ENCODE measurements at regions not wholly inside any gene's neighbourhood (a gene's known extent, or its start where the extent isn't known, plus 50 kb on each side); places are given as distances from the start of the nearest gene placed in this dataset.

DNA sequence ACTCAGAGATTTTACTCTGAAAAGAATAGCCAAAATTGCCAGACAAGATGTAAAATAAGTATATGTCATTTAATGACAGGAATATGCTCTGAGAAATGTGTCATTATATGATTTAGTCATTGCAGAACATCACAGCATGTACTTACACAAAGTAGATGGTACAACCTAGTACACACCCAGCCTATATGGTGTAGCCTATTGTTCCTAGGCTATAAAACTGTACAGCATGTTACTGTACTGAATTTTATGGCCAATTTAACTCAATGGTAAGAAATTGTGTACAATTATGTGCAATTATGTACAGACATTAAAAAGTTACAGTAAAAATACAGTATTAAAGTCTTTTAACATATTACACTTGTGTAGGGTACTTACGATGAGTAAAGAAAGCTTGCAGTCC is 311.9 kb upstream of the EPHA7 start:
- Histone ChIP-seq H3K79me2 (ENCODE audit: low read depth) (no peaks in the 10 kb centered on the region), H3K27me3 (ENCODE audit: insufficient read depth, low read depth) (no peaks in the 10 kb centered on the region), H3F3A (ENCODE audit: insufficient read depth, low read depth) (no peaks in the 10 kb centered on the region), H3K4me2 (no peak overlapping the region), H3K36me3 (ENCODE audit: low read depth) (no peaks in the 10 kb centered on the region), H3K9me2 (ENCODE audit: insufficient read depth) (no peaks in the 10 kb centered on the region), H3K9me3 (ENCODE audit: insufficient read depth, low read depth) (no peaks in the 10 kb centered on the region), H2AFZ (no peak overlapping the region), H3K4me3 (no peak overlapping the region), H3K27ac (no peak overlapping the region), H3K4me1 (replicated peaks; ENCODE audit: insufficient read depth) (no peaks in the 10 kb centered on the region), H4K20me1 (ENCODE audit: insufficient read depth) (no peaks in the 10 kb centered on the region)
- DNase-seq, result no peak
- ChIA-PET POLR2A (ENCODE audit: unreplicated experiment) (no interaction called here), CTCF (no interaction called here)
- TF ChIP-seq CTCF (conservative IDR thresholded peaks at IDR 0.05), result no peak
- no peak for TF ChIP-seq EZH2 (IDR thresholded peaks at IDR 0.05; ENCODE audit: low read depth)
- BruUV-seq (replicated peaks), result no TSS peak
- intact Hi-C loops (cut with micrococcal nuclease; ENCODE audit: unreplicated experiment), result no loop called here

GRCh38 chr6:93728150-93728549 is 308.8 kb upstream of the EPHA7 start:
- Histone ChIP-seq H3K27me3 (ENCODE audit: insufficient read depth, low read depth) (no peaks in the 10 kb centered on the region), H3F3A (ENCODE audit: insufficient read depth, low read depth) (no peaks in the 10 kb centered on the region)

GRCh38 chr6:93727447-93727846 is 308.1 kb upstream of the EPHA7 start:
- ChIA-PET POLR2A (ENCODE audit: unreplicated experiment) (no interaction called here), CTCF (no interaction called here)
- Histone ChIP-seq H4K20me1 (ENCODE audit: insufficient read depth) (no peaks in the 10 kb centered on the region), H3K36me3 (ENCODE audit: low read depth) (no peaks in the 10 kb centered on the region), H3K27me3 (ENCODE audit: insufficient read depth, low read depth) (no peaks in the 10 kb centered on the region), H3K9me2 (ENCODE audit: insufficient read depth) (no peaks in the 10 kb centered on the region), H3K4me3 (no peak overlapping the region), H3K27ac (no peak overlapping the region), H3K9me3 (ENCODE audit: insufficient read depth, low read depth) (no peaks in the 10 kb centered on the region), H3K79me2 (ENCODE audit: low read depth) (no peaks in the 10 kb centered on the region), H2AFZ (no peak overlapping the region), H3K4me1 (replicated peaks; ENCODE audit: insufficient read depth) (no peaks in the 10 kb centered on the region), H3F3A (ENCODE audit: insufficient read depth, low read depth) (no peaks in the 10 kb centered on the region), H3K4me2 (no peak overlapping the region)
- TF ChIP-seq EZH2 (IDR thresholded peaks at IDR 0.05; ENCODE audit: low read depth) (no peak), CTCF (conservative IDR thresholded peaks at IDR 0.05) (no peak)
- no peak for DNase-seq
- BruUV-seq (replicated peaks), result no TSS peak
- intact Hi-C loops (cut with micrococcal nuclease; ENCODE audit: unreplicated experiment), result no loop called here

More at GRCh38 chr6:93728150-93728549, 308.8 kb upstream of the EPHA7 start:
- TF ChIP-seq CTCF (conservative IDR thresholded peaks at IDR 0.05) (no peak), EZH2 (IDR thresholded peaks at IDR 0.05; ENCODE audit: low read depth) (no peak)
- CTCF ChIA-PET, result no interaction called here
- Histone ChIP-seq H3K9me3 (ENCODE audit: insufficient read depth, low read depth) (no peaks in the 10 kb centered on the region), H2AFZ (no peak overlapping the region), H3K9me2 (ENCODE audit: insufficient read depth) (no peaks in the 10 kb centered on the region), H3K4me2 (no peak overlapping the region), H3K79me2 (ENCODE audit: low read depth) (no peaks in the 10 kb centered on the region), H4K20me1 (ENCODE audit: insufficient read depth) (no peaks in the 10 kb centered on the region), H3K4me1 (replicated peaks; ENCODE audit: insufficient read depth) (no peaks in the 10 kb centered on the region), H3K4me3 (no peak overlapping the region), H3K36me3 (ENCODE audit: low read depth) (no peaks in the 10 kb centered on the region), H3K27ac (no peak overlapping the region)
- POLR2A ChIA-PET (ENCODE audit: unreplicated experiment), result no interaction called here
- DNase-seq, result no peak
- BruUV-seq (replicated peaks), result no TSS peak
- intact Hi-C loops (cut with micrococcal nuclease; ENCODE audit: unreplicated experiment), result no loop called here
